GM12878 (cell line): ENCODE measurements at regions not wholly inside any gene's neighbourhood (a gene's known extent, or its start where the extent isn't known, plus 50 kb on each side); places are given as distances from the start of the nearest gene placed in this dataset.

ENCODE experiments used
- ATAC-seq: fragments of 200-7000 bp; cut with Tn5 transposase; 3 replicates; pipeline ENCODE4 v1.9.1; 2020; ENCODE audit warnings: mild to moderate bottlenecking, moderate library complexity
- BruUV-seq: library from RNA; stranded (reverse); fragments of 400-500 nt; replicated peaks from 2 replicates; lab custom pipeline; 2021; lab: Mats Ljungman, UMichigan
- CTCF ChIA-PET: fragments of 300-600 bp; sonication (Branson Sonifier 250); formaldehyde crosslinking; extraction: SDS; loops from one replicate; lab custom pipeline; 2021; ENCODE audit warnings: inconsistent platforms; lab: Yijun Ruan, JAX
- POLR2A ChIA-PET: fragments of 350-600 bp; formaldehyde crosslinking; extraction: SDS; loops from one replicate; lab custom pipeline; 2021; ENCODE audit warnings: inconsistent platforms; lab: Charles Lee
- RAD21 ChIA-PET: fragments of 300-600 bp; sonication (Branson Sonifier 250); formaldehyde crosslinking; loops from one replicate; lab custom pipeline; 2023; ENCODE audit warnings: antibody characterized with exemption; ENCODE audit not compliant: unreplicated experiment; lab: Charles Lee
- SMC1A ChIA-PET: fragments of 300-600 bp; sonication (Branson Sonifier 250); formaldehyde crosslinking; loops from one replicate; lab custom pipeline; 2023; ENCODE audit not compliant: unreplicated experiment, uncharacterized antibody; lab: Charles Lee
- DNase-seq: peaks from one replicate; pipeline ENCODE4 v3.0.0-alpha.2; 2011; ENCODE audit warnings: low read depth, low spot score
- FAIRE-seq: peaks from 3 replicates; lab custom pipeline; 2011; peaks lifted over from hg19 to GRCh38; lab: Jason Lieb, UNC
- H2AFZ ChIP-seq: 2 replicates; pipeline ENCODE4 v1.6.0; 2011; ENCODE audit warnings: low read depth, low read length, control low read depth; ENCODE audit not compliant: control insufficient read depth
- H3K27ac ChIP-seq: 2 replicates; pipeline ENCODE4 v1.5.1; 2011; ENCODE audit warnings: control low read depth; ENCODE audit not compliant: control insufficient read depth, insufficient read depth
- H3K27me3 ChIP-seq, 2 experiments: replicated peaks in 1 of 2; 2 replicates each; pipeline versions ENCODE4 v1.6.0 to v1.6.1; 2011; ENCODE audit warnings: low read length in 1 of 2; ENCODE audit not compliant: control insufficient read depth in 2 of 2, insufficient read depth in 2 of 2
- H3K36me3 ChIP-seq, 2 experiments: 2 replicates each; pipeline ENCODE4 v1.5.1; 2011; ENCODE audit warnings: low read length in 1 of 2; ENCODE audit not compliant: control insufficient read depth in 2 of 2, insufficient read depth in 2 of 2
- H3K4me1 ChIP-seq: 2 replicates; pipeline ENCODE4 v1.6.1; 2011; ENCODE audit warnings: mild to moderate bottlenecking, low read length, moderate library complexity, mixed read lengths; ENCODE audit not compliant: control insufficient read depth, insufficient read depth
- H3K4me2 ChIP-seq: 2 replicates; pipeline ENCODE4 v1.6.0; 2011; ENCODE audit warnings: control low read depth; ENCODE audit not compliant: control insufficient read depth, insufficient read depth
- H3K4me3 ChIP-seq: fragments of 200-600 bp; sonication (generic); 2 replicates; pipeline ENCODE4 v1.5.1; 2016
- H3K79me2 ChIP-seq: 2 replicates; pipeline ENCODE4 v1.6.0; 2011; ENCODE audit warnings: low read length; ENCODE audit not compliant: control insufficient read depth, insufficient read depth
- H3K9ac ChIP-seq: 2 replicates; pipeline ENCODE4 v1.8.0; 2011; ENCODE audit warnings: low read length, control low read depth, mixed read lengths; ENCODE audit not compliant: control insufficient read depth, insufficient read depth
- H3K9me3 ChIP-seq: replicated peaks from 3 replicates; pipeline ENCODE4 v1.5.1; 2011; ENCODE audit warnings: mild to moderate bottlenecking, low read length; ENCODE audit not compliant: control insufficient read depth, insufficient read depth
- H4K20me1 ChIP-seq: 2 replicates; pipeline ENCODE4 v1.6.0; 2011; ENCODE audit not compliant: control insufficient read depth, insufficient read depth
- ASH2L ChIP-seq: fragments of 300-600, 200-600 bp; sonication (generic); IDR thresholded peaks from 2 replicates; pipeline ENCODE4 v1.6.1; 2017; ENCODE audit warnings: low read depth, mild to moderate bottlenecking, borderline replicate concordance
- GABPA ChIP-seq: IDR thresholded peaks from 2 replicates; pipeline ENCODE4 v1.6.1; 2014; ENCODE audit warnings: antibody characterized with exemption, low read depth, mild to moderate bottlenecking, inconsistent platforms
- KDM1A ChIP-seq: fragments of 200-600 bp; sonication (generic); IDR thresholded peaks from 2 replicates; pipeline ENCODE4 v1.6.1; 2016; ENCODE audit warnings: borderline replicate concordance
- POLR2A ChIP-seq: IDR thresholded peaks from 2 replicates; pipeline ENCODE4 v1.6.1; 2011; ENCODE audit warnings: low read depth, mild to moderate bottlenecking, low read length
- POU2F2 ChIP-seq: IDR thresholded peaks from 3 replicates; pipeline ENCODE4 v1.6.1; 2011; ENCODE audit warnings: low read depth, mild to moderate bottlenecking, low read length, borderline replicate concordance
- RAD21 ChIP-seq: IDR thresholded peaks from 2 replicates; pipeline ENCODE4 v1.6.1; 2011; ENCODE audit warnings: mild to moderate bottlenecking, low read depth, low read length, moderate library complexity; ENCODE audit not compliant: insufficient read depth
- RCOR1 ChIP-seq: conservative IDR thresholded peaks from 2 replicates; pipeline ENCODE4 v1.6.1; 2012; ENCODE audit warnings: low read depth, low read length, improper control_type of control experiment
- SMC3 ChIP-seq: IDR thresholded peaks from 2 replicates; pipeline ENCODE4 v1.6.1; 2011; ENCODE audit warnings: low read length, improper control_type of control experiment, borderline replicate concordance
- TBL1XR1 ChIP-seq: IDR thresholded peaks from 2 replicates; pipeline ENCODE4 v1.6.1; 2012; ENCODE audit warnings: low read depth, low read length, improper control_type of control experiment
- ZNF622 ChIP-seq: fragments of 450-650 bp; IDR thresholded peaks from 2 replicates; pipeline ENCODE4 v1.6.1; 2017; ENCODE audit warnings: mild to moderate bottlenecking, inconsistent platforms
- WGBS: methylation state at CpG from one replicate; pipeline ENCODE4 v1.1.6; 2016; ENCODE audit warnings: low lambda C conversion rate; ENCODE audit not compliant: insufficient replicate concordance, insufficient coverage; ENCODE audit errors: missing lambda C conversion rate; 5-methylcytosine and 5-hydroxymethylcytosine counted together
- in situ Hi-C: fragments of 300-500 bp; cut with MboI; formaldehyde crosslinking; loops from 9 replicates; pipeline ENCODE4 v1.14.3; 2018; ENCODE audit warnings: mixed read lengths
- intact Hi-C: fragments of 100-400 bp; cut with micrococcal nuclease; formaldehyde crosslinking; loops from one replicate; pipeline ENCODE4 v1.14.2; 2022; ENCODE audit not compliant: unreplicated experiment
- TF ChIP-seq, protein P1 (sequence below), 3 experiments: IDR thresholded peaks in 2 of 3; conservative IDR thresholded peaks in 1 of 3; 2 replicates each; pipeline ENCODE4 v1.5.1; 2011; ENCODE audit warnings: low read depth in 3 of 3, low read length in 3 of 3, mild to moderate bottlenecking in 3 of 3, control low read depth in 2 of 3, moderate library complexity in 2 of 3, inconsistent platforms in 1 of 3, mixed read lengths in 1 of 3; ENCODE audit not compliant: control insufficient read depth in 2 of 3, insufficient read depth in 1 of 3; ENCODE audit errors: extremely low read depth in 1 of 3
- TF ChIP-seq, protein P2 (sequence below): fragments of 450-650 bp; IDR thresholded peaks from 2 replicates; pipeline ENCODE4 v1.6.1; 2016; ENCODE audit warnings: mild to moderate bottlenecking

DNA sequence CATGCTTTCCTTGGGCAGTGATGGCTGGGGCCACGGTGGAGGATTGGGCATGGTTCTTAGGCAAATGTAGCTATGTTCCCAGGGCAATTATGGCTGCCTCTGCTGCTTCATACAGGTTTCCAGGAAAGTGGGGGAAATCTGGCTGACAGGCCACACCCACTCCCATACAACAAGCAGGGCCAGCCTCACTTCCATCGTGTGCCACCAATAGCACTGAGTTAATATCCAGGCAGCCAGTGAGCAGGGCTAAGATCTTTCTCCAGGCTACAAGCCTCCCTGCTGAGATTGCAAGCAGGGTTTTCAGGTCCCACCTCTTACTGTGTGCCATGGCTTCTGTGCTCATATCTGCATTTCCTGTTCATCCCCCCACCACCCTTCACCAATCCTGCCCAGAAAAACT, 1291.9 kb downstream of the SI start:
- Histone ChIP-seq H3K4me1 (no peaks in the 10 kb centered on the region), H3K36me3 (no peaks in the 10 kb centered on the region), H3K9me3 (no peaks in the 10 kb centered on the region), H3K79me2 (no peaks in the 10 kb centered on the region), H3K27ac (no peak overlapping the region), H4K20me1 (no peaks in the 10 kb centered on the region), H2AFZ (no peak overlapping the region), H3K27me3 (no peaks in the 10 kb centered on the region), H3K4me2 (no peak overlapping the region), H3K4me3 (no peak overlapping the region), H3K9ac (no peak overlapping the region)
- peak; percentile 18; the same call in 1 of the 3 replicates for ATAC-seq
- intact Hi-C loops (no loop called here), in situ Hi-C loops (no loop called here)
- FAIRE-seq, result no peak
- SMC1A ChIA-PET, result interaction anchor here (0.6 to 2.9 kb wide), 10 partner anchors 20 to 164 kb away, joined by 3 to 30 read pairs (median 4); no protein-coding TSS in a partner anchor
- POLR2A ChIA-PET, result interaction anchor here (0.6 kb wide), 1 partner anchor 9 kb away, joined by 3 read pairs; no protein-coding TSS in a partner anchor
- WGBS, result 0% methylated on average over 2 of the region's 2 CpGs
- CTCF ChIA-PET, result interaction anchor here (1.0 to 5.7 kb wide), 11 partner anchors 9 to 168 kb away, joined by 4 to 96 read pairs (median 5); no protein-coding TSS in a partner anchor
- TF ChIP-seq GABPA, result no peak
- no peak for TF ChIP-seq RCOR1
- no peak for TF ChIP-seq POLR2A
- TF ChIP-seq TBL1XR1, result no peak
- no peak for TF ChIP-seq ZNF622
- no peak for DNase-seq
- BruUV-seq, result no TSS peak
- RAD21 ChIA-PET, result interaction anchor here (1.1 to 3.6 kb wide), 5 partner anchors 22 to 164 kb away, joined by 3 to 28 read pairs (median 18); no protein-coding TSS in a partner anchor

DNA sequence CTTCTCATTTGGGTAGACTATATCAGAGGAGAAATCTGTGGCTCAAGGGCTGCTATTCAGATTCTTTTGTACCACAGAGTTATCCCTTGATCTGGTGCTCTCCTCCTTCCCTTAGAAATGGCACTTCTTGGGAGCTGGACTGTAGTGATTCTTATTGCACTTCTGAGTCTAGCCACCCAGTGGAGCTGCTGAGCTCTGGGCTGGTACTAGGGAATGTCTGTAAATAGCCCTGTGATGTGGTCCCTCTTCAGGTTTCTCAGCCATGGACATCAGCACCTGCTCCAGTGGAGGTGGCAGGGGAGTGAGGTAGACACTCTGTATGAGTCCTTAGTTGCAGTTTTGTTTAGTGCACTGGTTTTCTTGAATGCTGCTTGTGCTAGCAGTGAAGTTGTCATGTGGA, 1292.6 kb downstream of the SI start:
- Histone ChIP-seq H3K4me3 (no peak overlapping the region), H3K9ac (no peak overlapping the region), H3K27me3 (no peaks in the 10 kb centered on the region), H3K4me1 (no peaks in the 10 kb centered on the region), H3K36me3 (no peaks in the 10 kb centered on the region), H2AFZ (no peak overlapping the region), H3K9me3 (no peaks in the 10 kb centered on the region), H4K20me1 (no peaks in the 10 kb centered on the region), H3K27ac (no peak overlapping the region)
- FAIRE-seq (no peak), ATAC-seq (peak; percentile 82), DNase-seq (no peak)
- no TSS peak for BruUV-seq
- ChIA-PET SMC1A (interaction anchor here (0.7 to 2.9 kb wide), 19 partner anchors 9 to 861 kb away, joined by 3 to 30 read pairs (median 4); no protein-coding TSS in a partner anchor), POLR2A (no interaction called here), RAD21 (interaction anchor here (0.9 to 3.6 kb wide), 9 partner anchors 23 to 185 kb away, joined by 3 to 28 read pairs (median 6); no protein-coding TSS in a partner anchor)
- intact Hi-C loops, result loop anchor here (2.0 kb wide), 1 partner anchor 165 kb away; no protein-coding TSS in a partner anchor
- TF ChIP-seq RAD21 (peak; percentile 62), POU2F2 (no peak), SMC3 (peak; percentile 49; the same call in 1 of the 2 replicates), ASH2L (no peak), KDM1A (no peak)
- TF ChIP-seq, protein P1, sequence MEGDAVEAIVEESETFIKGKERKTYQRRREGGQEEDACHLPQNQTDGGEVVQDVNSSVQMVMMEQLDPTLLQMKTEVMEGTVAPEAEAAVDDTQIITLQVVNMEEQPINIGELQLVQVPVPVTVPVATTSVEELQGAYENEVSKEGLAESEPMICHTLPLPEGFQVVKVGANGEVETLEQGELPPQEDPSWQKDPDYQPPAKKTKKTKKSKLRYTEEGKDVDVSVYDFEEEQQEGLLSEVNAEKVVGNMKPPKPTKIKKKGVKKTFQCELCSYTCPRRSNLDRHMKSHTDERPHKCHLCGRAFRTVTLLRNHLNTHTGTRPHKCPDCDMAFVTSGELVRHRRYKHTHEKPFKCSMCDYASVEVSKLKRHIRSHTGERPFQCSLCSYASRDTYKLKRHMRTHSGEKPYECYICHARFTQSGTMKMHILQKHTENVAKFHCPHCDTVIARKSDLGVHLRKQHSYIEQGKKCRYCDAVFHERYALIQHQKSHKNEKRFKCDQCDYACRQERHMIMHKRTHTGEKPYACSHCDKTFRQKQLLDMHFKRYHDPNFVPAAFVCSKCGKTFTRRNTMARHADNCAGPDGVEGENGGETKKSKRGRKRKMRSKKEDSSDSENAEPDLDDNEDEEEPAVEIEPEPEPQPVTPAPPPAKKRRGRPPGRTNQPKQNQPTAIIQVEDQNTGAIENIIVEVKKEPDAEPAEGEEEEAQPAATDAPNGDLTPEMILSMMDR (IDR thresholded peaks at IDR 0.05 in 2 of 3, conservative IDR thresholded peaks at IDR 0.05 in 1 of 3; ENCODE audit: control insufficient read depth in 2 of 3, extremely low read depth in 1 of 3, insufficient read depth in 1 of 3, low read depth in 3 of 3, low read length in 3 of 3), result peak; percentile 20 to 53 (median 36); a peak in 5 of 6 replicates
- TF ChIP-seq, protein P2, sequence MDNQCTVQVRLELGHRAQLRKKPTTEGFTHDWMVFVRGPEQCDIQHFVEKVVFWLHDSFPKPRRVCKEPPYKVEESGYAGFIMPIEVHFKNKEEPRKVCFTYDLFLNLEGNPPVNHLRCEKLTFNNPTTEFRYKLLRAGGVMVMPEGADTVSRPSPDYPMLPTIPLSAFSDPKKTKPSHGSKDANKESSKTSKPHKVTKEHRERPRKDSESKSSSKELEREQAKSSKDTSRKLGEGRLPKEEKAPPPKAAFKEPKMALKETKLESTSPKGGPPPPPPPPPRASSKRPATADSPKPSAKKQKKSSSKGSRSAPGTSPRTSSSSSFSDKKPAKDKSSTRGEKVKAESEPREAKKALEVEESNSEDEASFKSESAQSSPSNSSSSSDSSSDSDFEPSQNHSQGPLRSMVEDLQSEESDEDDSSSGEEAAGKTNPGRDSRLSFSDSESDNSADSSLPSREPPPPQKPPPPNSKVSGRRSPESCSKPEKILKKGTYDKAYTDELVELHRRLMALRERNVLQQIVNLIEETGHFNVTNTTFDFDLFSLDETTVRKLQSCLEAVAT, result no peak
- TF ChIP-seq, all 136 proteins: peak for 3
- in situ Hi-C loops, result no loop called here
- no peaks in the 10 kb centered on the region for H3K79me2 ChIP-seq
- H3K4me2 ChIP-seq, result no peak overlapping the region
- CTCF ChIA-PET, result interaction anchor here (0.6 to 5.7 kb wide), 16 partner anchors 9 to 172 kb away, joined by 3 to 96 read pairs (median 5); no protein-coding TSS in a partner anchor
